H1 (cell line): ENCODE measurements at regions not wholly inside any gene's neighbourhood (a gene's known extent, or its start where the extent isn't known, plus 50 kb on each side); places are given as distances from the start of the nearest gene placed in this dataset.

Experiments used
- ATF2 ChIP-seq: IDR thresholded peaks from 2 replicates; pipeline ENCODE4 v1.6.1; 2012; ENCODE audit warnings: low read length, inconsistent platforms
- ATF3 ChIP-seq: IDR thresholded peaks from 2 replicates; pipeline ENCODE4 v1.6.1; 2011; ENCODE audit warnings: low read depth, mild to moderate bottlenecking, low read length; ENCODE audit not compliant: insufficient read depth
- BACH1 ChIP-seq: IDR thresholded peaks from 2 replicates; pipeline ENCODE4 v1.6.1; 2012; ENCODE audit warnings: low read length, improper control_type of control experiment
- CEBPB ChIP-seq: IDR thresholded peaks from 2 replicates; pipeline ENCODE4 v1.6.1; 2012; ENCODE audit warnings: low read depth, low read length
- CHD2 ChIP-seq: IDR thresholded peaks from 2 replicates; pipeline ENCODE4 v1.6.1; 2012; ENCODE audit warnings: low read length, improper control_type of control experiment
- EZH2 ChIP-seq: fragments of 200-600 bp; sonication (generic); IDR thresholded peaks from 2 replicates; pipeline ENCODE4 v1.7.1; 2012; ENCODE audit warnings: low read depth, mild to moderate bottlenecking, moderate library complexity, low read length, inconsistent platforms; ENCODE audit not compliant: severe bottlenecking
- GABPA ChIP-seq: IDR thresholded peaks from 2 replicates; pipeline ENCODE4 v1.6.1; 2011; ENCODE audit warnings: mild to moderate bottlenecking, low read length, moderate library complexity, borderline replicate concordance; ENCODE audit not compliant: insufficient read depth
- MAFK ChIP-seq: IDR thresholded peaks from 2 replicates; pipeline ENCODE4 v1.6.1; 2012; ENCODE audit warnings: low read depth, mild to moderate bottlenecking, improper control_type of control experiment, low read length
- POLR2A ChIP-seq, 2 experiments: IDR thresholded peaks; 1 replicate in 1 of 2; 2 replicates in 1 of 2; pipeline ENCODE4 v1.6.1; 2011; ENCODE audit warnings: low read depth in 2 of 2, low read length in 2 of 2, mild to moderate bottlenecking in 2 of 2; ENCODE audit errors: control extremely low read depth in 1 of 2
- RAD21 ChIP-seq, 2 experiments: IDR thresholded peaks in 1 of 2; conservative IDR thresholded peaks in 1 of 2; 2 replicates each; pipeline ENCODE4 v1.6.1; 2011; ENCODE audit warnings: low read depth in 2 of 2, low read length in 2 of 2, improper control_type of control experiment in 1 of 2, inconsistent platforms in 1 of 2, mild to moderate bottlenecking in 1 of 2, moderate library complexity in 1 of 2
- SP1 ChIP-seq: IDR thresholded peaks from 2 replicates; pipeline ENCODE4 v1.6.1; 2011; ENCODE audit warnings: low read depth, low read length
- SRF ChIP-seq: IDR thresholded peaks from 2 replicates; pipeline ENCODE4 v1.6.1; 2011; ENCODE audit warnings: mild to moderate bottlenecking, low read depth, low read length, moderate library complexity
- YY1 ChIP-seq: IDR thresholded peaks from 2 replicates; pipeline ENCODE4 v1.6.1; 2011; ENCODE audit warnings: low read depth, mild to moderate bottlenecking, low read length
- TF ChIP-seq, protein P1 (sequence below), 3 experiments: IDR thresholded peaks; 1 replicate in 2 of 3; 2 replicates in 1 of 3; pipeline versions ENCODE4 v1.5.1 to v1.6.1; 2011; ENCODE audit warnings: low read length in 3 of 3, mild to moderate bottlenecking in 3 of 3, inconsistent platforms in 2 of 3, low read depth in 1 of 3, moderate library complexity in 1 of 3; ENCODE audit not compliant: insufficient read depth in 1 of 3; ENCODE audit errors: control extremely low read depth in 1 of 3

DNA sequence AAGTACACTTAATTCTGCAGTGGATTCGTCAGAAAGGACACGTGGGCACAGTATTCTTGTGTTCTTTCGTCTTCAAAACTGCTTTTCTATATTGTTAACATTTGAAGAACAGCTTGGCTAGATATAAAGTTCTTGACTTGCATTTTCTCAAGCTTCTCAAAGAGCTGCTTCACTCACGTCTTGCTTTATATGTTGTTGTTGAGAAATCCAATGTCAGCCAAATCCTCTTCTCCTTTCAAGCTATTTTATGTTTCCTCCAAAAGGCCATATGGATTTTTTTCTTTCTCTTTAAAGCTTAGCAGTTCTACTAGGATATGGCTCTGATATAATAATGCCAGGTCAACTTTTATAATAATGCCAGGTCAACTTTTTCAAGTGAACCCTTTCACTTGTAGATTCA lies 65.5 kb upstream of the CYP1B1 start:
- TF ChIP-seq CEBPB, result no peak
- TF ChIP-seq EZH2, result no peak
- no peak for TF ChIP-seq SRF
- TF ChIP-seq, protein P1, sequence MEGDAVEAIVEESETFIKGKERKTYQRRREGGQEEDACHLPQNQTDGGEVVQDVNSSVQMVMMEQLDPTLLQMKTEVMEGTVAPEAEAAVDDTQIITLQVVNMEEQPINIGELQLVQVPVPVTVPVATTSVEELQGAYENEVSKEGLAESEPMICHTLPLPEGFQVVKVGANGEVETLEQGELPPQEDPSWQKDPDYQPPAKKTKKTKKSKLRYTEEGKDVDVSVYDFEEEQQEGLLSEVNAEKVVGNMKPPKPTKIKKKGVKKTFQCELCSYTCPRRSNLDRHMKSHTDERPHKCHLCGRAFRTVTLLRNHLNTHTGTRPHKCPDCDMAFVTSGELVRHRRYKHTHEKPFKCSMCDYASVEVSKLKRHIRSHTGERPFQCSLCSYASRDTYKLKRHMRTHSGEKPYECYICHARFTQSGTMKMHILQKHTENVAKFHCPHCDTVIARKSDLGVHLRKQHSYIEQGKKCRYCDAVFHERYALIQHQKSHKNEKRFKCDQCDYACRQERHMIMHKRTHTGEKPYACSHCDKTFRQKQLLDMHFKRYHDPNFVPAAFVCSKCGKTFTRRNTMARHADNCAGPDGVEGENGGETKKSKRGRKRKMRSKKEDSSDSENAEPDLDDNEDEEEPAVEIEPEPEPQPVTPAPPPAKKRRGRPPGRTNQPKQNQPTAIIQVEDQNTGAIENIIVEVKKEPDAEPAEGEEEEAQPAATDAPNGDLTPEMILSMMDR (IDR thresholded peaks at IDR 0.05; ENCODE audit: control extremely low read depth in 1 of 3, insufficient read depth in 1 of 3, low read depth in 1 of 3, low read length in 3 of 3), result no peak
- no peak for TF ChIP-seq SP1
- TF ChIP-seq BACH1, result no peak
- TF ChIP-seq GABPA, result no peak
- no peak for TF ChIP-seq CHD2
- no peak for TF ChIP-seq POLR2A (IDR thresholded peaks at IDR 0.05; ENCODE audit: control extremely low read depth in 1 of 2, low read depth in 2 of 2, low read length in 2 of 2)
- TF ChIP-seq ATF2, result no peak
- no peak for TF ChIP-seq MAFK
- no peak for TF ChIP-seq YY1
- TF ChIP-seq RAD21 (IDR thresholded peaks at IDR 0.05 in 1 of 2, conservative IDR thresholded peaks at IDR 0.05 in 1 of 2; ENCODE audit: low read depth in 2 of 2, low read length in 2 of 2), result no peak
- TF ChIP-seq ATF3, result no peak
